ENCODE measurements at regions not wholly inside any gene's neighbourhood (a gene's known extent, or its start where the extent isn't known, plus 50 kb on each side); places are given as distances from the start of the nearest gene placed in this dataset.

DNA sequence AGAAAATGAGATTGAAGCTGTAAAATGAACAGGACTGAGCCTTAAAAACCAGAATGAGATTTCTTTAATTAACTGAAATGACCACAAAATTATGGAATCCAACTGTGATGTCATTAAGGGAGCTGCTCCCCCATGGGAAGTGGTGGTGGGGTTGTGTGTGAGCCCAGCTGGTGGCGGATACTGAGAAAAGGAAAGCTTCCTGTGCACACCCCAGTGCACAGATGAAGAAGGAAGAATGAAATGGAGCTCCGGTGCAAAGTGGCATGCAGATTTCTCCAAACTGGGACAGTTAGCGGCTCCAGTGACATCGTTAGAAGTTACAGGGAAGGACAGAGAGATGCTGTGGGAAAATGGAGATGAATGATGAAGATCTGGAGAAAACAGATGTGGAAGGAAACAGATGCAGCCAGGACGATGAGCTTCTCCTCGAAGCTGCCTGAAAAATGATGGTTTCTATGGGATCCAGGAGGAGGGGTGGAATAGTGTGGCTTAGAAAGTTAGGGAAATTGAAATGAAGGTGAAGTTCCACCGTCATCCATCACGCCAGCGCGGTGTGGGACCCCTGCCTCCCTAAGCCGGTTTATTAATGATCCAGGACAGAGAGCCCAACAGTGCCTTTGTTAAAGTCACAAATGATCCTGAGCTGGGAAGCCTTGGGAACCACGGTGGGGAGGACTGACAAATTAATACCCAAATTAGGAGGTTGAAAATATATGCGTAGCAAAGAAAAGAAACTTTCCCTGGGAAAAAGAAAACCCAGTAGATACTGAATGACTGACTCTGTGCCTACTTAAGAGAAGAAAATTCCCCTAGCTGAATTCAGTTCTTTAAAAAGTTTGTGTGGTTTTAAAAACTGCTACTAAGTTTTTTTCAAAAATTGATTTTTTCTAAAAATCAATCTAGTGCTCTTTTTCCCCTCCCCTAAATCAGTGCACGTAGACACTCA lies 77.2 kb downstream of the TSN start (continued):
- TF ChIP-seq EZH2 (IDR thresholded peaks at IDR 0.05; ENCODE audit: low read depth, low read length, severe bottlenecking) (no peak), HDAC2 (IDR thresholded peaks at IDR 0.05; ENCODE audit: borderline replicate concordance in 1 of 2, low read depth in 2 of 2, low read length in 2 of 2) (no peak), SP2 (IDR thresholded peaks at IDR 0.05; ENCODE audit: low read length) (no peak), RNF2 (IDR thresholded peaks at IDR 0.05; ENCODE audit: borderline replicate concordance, low read depth, low read length, missing control alignments, poor library complexity, severe bottlenecking) (no peak), SP4 (IDR thresholded peaks at IDR 0.05; ENCODE audit: low read length) (no peak), BCL11A (IDR thresholded peaks at IDR 0.05; ENCODE audit: low read depth in 2 of 2, low read length in 2 of 2) (no peak), GABPA (IDR thresholded peaks at IDR 0.05; ENCODE audit: borderline replicate concordance, insufficient read depth, low read length) (no peak), SIX5 (IDR thresholded peaks at IDR 0.05; ENCODE audit: low read depth, low read length) (no peak)
- TF ChIP-seq, protein P1, sequence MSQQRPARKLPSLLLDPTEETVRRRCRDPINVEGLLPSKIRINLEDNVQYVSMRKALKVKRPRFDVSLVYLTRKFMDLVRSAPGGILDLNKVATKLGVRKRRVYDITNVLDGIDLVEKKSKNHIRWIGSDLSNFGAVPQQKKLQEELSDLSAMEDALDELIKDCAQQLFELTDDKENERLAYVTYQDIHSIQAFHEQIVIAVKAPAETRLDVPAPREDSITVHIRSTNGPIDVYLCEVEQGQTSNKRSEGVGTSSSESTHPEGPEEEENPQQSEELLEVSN (IDR thresholded peaks at IDR 0.05): no peak
